GM13977 (cell line): ENCODE measurements at regions not wholly inside any gene's neighbourhood (a gene's known extent, or its start where the extent isn't known, plus 50 kb on each side); places are given as distances from the start of the nearest gene placed in this dataset.
A peak's percentile ranks its signal among the peaks of the same experiment; 100 is the strongest.

Experiments used
- DNase-seq: peaks from one replicate; pipeline ENCODE4 v3.0.0; 2012; ENCODE audit warnings: low spot score
- in situ Hi-C: fragments of 300-500 bp; cut with MboI; formaldehyde crosslinking; loops from one replicate; pipeline ENCODE4 v1.12.0; 2022; ENCODE audit warnings: low sequenced_read_pairs, low pct_unique_long_range_greater_than_20kb, mixed read lengths, inconsistent platforms; ENCODE audit not compliant: unreplicated experiment
- TF ChIP-seq, protein P1 (sequence below): IDR thresholded peaks from 2 replicates; pipeline ENCODE4 v1.5.1; 2012; ENCODE audit warnings: mild to moderate bottlenecking, control low read depth; ENCODE audit not compliant: insufficient read depth; ENCODE audit errors: extremely low read depth, missing control alignments

DNA sequence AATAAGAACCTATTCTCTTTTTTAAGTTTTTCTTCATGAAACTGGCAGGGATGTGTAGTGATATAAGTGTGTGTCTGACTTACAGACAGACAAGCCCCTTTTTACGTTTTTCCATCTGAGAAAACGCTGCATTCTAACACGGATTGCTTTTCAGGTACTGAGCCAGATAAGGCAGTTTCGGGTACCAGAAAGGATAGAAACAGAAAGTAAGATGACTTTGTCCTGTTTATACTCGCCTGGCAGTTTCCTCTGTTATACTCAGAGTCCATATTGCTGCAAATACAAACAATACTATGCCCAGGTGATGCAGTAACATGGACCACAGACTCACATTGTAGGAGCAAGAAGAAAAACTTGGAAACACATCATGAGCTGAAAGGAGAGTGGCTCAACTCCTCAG is 2320.6 kb upstream of the AGA start:
- in situ Hi-C loops = no loop called here

DNA sequence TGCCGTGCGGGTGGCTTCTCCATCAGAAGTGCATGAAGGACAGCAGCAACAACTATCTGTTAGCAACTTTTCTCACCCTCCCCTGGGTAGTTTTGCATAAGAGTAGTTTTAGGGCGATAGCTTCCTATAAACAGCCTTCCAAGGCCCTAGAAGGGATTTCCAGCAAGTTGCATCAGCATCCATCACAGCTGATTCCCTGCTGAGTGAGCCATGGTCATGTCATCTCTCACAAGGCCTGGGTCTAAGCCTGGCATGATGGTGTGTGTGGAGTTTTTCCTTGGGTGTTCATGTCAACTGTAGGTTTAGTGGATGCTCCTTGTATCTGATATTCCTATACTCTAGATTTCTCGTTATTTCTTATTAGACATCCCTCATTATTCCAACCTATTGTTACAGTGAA is 2324.7 kb upstream of the AGA start:
- no peak for DNase-seq
- in situ Hi-C loops = no loop called here

More for the DNA sequence above, 2320.6 kb upstream of the AGA start:
- DNase-seq = peak; percentile 5
- TF ChIP-seq, protein P1, sequence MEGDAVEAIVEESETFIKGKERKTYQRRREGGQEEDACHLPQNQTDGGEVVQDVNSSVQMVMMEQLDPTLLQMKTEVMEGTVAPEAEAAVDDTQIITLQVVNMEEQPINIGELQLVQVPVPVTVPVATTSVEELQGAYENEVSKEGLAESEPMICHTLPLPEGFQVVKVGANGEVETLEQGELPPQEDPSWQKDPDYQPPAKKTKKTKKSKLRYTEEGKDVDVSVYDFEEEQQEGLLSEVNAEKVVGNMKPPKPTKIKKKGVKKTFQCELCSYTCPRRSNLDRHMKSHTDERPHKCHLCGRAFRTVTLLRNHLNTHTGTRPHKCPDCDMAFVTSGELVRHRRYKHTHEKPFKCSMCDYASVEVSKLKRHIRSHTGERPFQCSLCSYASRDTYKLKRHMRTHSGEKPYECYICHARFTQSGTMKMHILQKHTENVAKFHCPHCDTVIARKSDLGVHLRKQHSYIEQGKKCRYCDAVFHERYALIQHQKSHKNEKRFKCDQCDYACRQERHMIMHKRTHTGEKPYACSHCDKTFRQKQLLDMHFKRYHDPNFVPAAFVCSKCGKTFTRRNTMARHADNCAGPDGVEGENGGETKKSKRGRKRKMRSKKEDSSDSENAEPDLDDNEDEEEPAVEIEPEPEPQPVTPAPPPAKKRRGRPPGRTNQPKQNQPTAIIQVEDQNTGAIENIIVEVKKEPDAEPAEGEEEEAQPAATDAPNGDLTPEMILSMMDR = no peak

DNA sequence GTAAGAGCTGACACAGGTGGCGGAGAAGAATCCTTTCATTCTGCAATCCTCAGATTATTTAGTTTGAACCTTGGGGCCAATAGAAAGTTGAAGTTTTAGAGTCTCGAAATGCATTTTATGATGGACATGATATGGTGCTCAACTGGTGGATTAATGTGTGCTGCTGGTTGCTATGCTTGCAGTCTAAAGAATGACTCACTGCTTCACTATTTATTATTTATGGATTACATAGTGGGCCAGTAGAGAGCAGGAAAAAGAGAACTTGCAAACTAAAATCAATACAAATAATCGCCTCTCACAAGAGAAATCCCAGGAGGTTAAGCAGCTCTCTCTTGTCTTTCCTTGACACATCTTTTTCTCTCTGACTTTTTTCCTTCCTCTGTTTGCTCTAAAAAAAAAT is 2326.8 kb upstream of the AGA start:
- DNase-seq = no peak
- in situ Hi-C loops = no loop called here
- TF ChIP-seq, protein P1 = no peak

More for the DNA sequence above, 2324.7 kb upstream of the AGA start:
- TF ChIP-seq, protein P1 = no peak

DNA sequence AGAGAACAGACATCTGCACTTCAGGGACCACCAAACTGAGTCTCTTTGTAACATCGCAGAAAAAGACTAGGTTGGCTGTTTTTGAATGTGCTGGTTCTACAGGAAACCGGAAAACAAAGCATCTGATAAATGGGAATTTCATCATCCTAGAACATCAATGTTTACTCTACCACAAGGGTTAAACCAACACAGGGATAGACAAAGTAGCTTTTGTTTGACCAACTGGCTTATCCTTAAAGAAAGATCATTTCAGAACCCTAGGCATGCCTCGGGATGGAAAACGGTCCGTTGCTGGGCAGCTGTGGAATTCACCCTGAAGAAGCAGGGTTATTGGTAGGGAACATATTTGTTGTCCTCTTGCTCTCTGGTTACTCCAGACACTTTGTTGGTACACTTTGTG is 2355.5 kb upstream of the AGA start:
- no peak for DNase-seq
- in situ Hi-C loops = no loop called here
- TF ChIP-seq, protein P1 = no peak

DNA sequence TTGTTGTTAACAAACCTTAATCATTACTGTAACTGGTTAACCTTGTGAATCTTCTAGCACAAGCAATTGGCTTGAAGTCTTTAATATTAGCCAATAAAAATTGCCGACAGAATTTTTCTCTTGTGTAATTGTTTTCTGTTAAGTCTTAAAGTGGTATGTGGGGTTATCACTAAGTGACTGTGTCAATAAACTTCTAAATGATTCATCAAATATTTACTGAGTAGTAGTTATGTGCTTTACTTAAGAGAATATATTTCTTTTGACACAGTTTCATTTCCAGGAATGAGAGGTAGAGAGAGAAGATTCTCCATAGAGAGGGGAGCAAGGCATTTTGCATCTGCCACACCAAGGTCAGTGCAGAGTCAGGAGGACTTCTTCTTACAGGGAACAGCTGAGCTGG is 2361.6 kb upstream of the AGA start:
- TF ChIP-seq, protein P1 = no peak
- no peak for DNase-seq
- in situ Hi-C loops = no loop called here

DNA sequence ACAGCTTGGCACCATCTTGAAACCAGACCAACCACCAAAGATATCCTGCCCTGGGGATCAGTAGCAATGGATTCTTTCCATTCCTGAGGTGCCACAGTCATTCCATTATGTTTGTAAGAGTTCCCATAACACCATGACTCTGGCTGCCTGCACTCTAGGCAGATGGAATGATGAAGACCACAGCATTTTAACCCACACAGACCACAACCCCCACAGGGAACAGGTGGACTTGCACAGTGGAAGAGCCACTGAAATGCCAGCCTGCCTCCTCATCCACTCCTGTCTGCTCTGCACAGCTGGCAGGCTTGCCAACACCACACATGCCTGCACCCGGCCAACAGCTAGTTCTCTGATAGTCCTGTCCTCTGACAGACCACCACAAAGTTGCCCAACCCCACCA is 2362.2 kb upstream of the AGA start:
- in situ Hi-C loops = no loop called here
- DNase-seq = no peak
- TF ChIP-seq, protein P1 = no peak

DNA sequence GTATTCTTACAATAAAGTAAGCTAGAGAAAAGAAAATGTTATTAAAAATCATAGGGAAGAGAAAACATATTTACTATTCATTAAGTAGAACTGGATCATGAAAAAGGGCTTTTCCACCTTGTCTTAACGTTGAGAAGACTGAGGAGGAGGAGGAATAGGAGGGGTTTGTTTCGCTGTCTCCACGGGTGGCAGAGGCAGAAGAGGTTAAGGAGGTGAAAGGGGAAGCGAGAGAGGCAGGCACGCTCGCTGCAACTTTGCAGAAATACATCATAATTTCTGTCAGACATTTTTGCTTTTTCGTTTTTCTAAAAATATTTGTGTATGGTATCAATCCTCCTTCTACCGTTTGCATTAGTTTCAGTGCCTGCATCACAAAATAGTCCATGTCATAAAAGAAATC is 2375.1 kb upstream of the AGA start:
- no peak for DNase-seq
- in situ Hi-C loops = no loop called here
- TF ChIP-seq, protein P1 = no peak
